ENCODE measurements at regions not wholly inside any gene's neighbourhood (a gene's known extent, or its start where the extent isn't known, plus 50 kb on each side); places are given as distances from the start of the nearest gene placed in this dataset.

DNA sequence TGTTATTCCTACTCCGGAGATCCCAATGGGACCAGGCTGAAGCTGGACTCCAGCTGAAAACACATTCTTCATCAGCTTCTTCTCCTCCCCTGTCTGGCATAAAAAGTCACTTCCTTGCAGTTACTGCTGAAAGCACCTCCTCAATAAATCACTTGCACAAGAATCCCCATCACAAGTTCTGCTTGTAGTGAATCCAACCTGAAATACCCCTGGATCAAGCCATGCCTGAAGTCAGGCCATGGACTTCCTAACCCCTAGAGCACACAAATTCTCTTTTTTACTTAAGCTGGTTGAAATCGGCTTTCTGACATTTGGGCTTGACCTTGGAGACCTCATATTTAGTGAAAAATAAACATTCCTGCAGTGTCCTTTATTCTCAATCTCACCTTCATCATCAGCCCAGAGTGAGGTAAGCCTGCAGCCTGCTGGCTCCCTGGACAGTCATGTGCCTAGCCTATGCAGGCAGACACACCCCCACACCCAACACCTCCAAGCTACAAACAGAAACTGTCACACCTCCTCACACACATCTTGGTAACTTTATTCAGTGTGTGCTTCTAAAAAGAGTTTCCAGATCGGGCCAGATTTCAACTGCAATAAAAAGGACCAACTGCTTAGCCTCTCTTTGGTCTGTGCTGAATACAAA is 51.5 kb upstream of the PTPRT start:
- no peak overlapping the region for H3K27ac ChIP-seq (ENCODE audit: low read depth, low read length)
- no peak overlapping the region for H2AFZ ChIP-seq (ENCODE audit: low read depth, low read length, severe bottlenecking)
- H3F3A ChIP-seq (ENCODE audit: insufficient read depth): no peaks in the 10 kb centered on the region
- no peak overlapping the region for H3K4me2 ChIP-seq (ENCODE audit: low read depth, low read length, poor library complexity, severe bottlenecking)
- no peaks in the 10 kb centered on the region for H3K79me2 ChIP-seq (ENCODE audit: insufficient read depth, low read length)
- H3K27me3 ChIP-seq (ENCODE audit: low read length): no peaks in the 10 kb centered on the region
- H3K9me2 ChIP-seq (replicated peaks; ENCODE audit: insufficient read depth, low read length): no peaks in the 10 kb centered on the region
- H3K4me3 ChIP-seq (ENCODE audit: insufficient read depth, low read length, poor library complexity, severe bottlenecking): no peak overlapping the region
- H4K20me1 ChIP-seq (ENCODE audit: low read depth, low read length): no peaks in the 10 kb centered on the region
- no peak for TF ChIP-seq EZH2phosphoT487 (conservative IDR thresholded peaks at IDR 0.05; ENCODE audit: low read length)
- no peak for TF ChIP-seq CTCF (IDR thresholded peaks at IDR 0.05; ENCODE audit: insufficient read depth, low read length, poor library complexity, severe bottlenecking)
- no peak overlapping the region for H3K9ac ChIP-seq (ENCODE audit: low read length)
- H3K9me3 ChIP-seq (ENCODE audit: insufficient read depth, low read length): no peaks in the 10 kb centered on the region
- H3K36me3 ChIP-seq (ENCODE audit: low read length): no peaks in the 10 kb centered on the region
